Keratinocyte (primary cell): ENCODE measurements at regions not wholly inside any gene's neighbourhood (a gene's known extent, or its start where the extent isn't known, plus 50 kb on each side); places are given as distances from the start of the nearest gene placed in this dataset.

ENCODE experiments used
- CTCF ChIP-seq, 3 experiments: IDR thresholded peaks in 1 of 3; conservative IDR thresholded peaks in 1 of 3; optimal IDR thresholded peaks in 1 of 3; 2 replicates in 2 of 3; 3 replicates in 1 of 3; pipeline versions ENCODE3 to v1.5.1; 2011; ENCODE audit warnings: low read length in 3 of 3, mild to moderate bottlenecking in 3 of 3, moderate library complexity in 2 of 3, control low read depth in 1 of 3, inconsistent platforms in 1 of 3; ENCODE audit not compliant: insufficient read depth in 2 of 3; ENCODE audit errors: extremely low read depth in 1 of 3
- EZH2 ChIP-seq: IDR thresholded peaks from one replicate; pipeline ENCODE4 v1.6.1; 2012; ENCODE audit warnings: inconsistent platforms, mild to moderate bottlenecking, low read length, moderate library complexity

GRCh38 chr3:194283221-194284006 is 67.7 kb downstream of the CPN2 start:
- TF ChIP-seq CTCF (optimal IDR thresholded peaks at IDR 0.05 in 1 of 3, IDR thresholded peaks at IDR 0.05 in 1 of 3, conservative IDR thresholded peaks at IDR 0.05 in 1 of 3; ENCODE audit: extremely low read depth in 1 of 3, insufficient read depth in 2 of 3, low read length in 3 of 3) = no peak
- no peak for TF ChIP-seq EZH2
